Tibial nerve (tissue), 4 donors: ENCODE measurements at regions not wholly inside any gene's neighbourhood (a gene's known extent, or its start where the extent isn't known, plus 50 kb on each side); places are given as distances from the start of the nearest gene placed in this dataset.

Source experiments
- DNase-seq, 2 donors: peaks; one replicate each; pipeline ENCODE4 v3.0.0-alpha.2; 2019; ENCODE audit warnings: low spot score in 2 of 2
- H3K27ac ChIP-seq, 4 donors: fragments of 200-600 bp; sonication (generic) in 3 of 4; one replicate each; pipeline ENCODE4 v1.5.1; 2017 to 2019; ENCODE audit warnings: mild to moderate bottlenecking in 1 of 4
- H3K27me3 ChIP-seq, 2 donors: fragments of 200-600 bp; sonication (generic) in 1 of 2; one replicate each; pipeline versions ENCODE4 v1.5.1 to v1.6.0; 2017 to 2019
- H3K36me3 ChIP-seq, 3 donors: fragments of 200-600 bp; sonication (generic); one replicate each; pipeline ENCODE4 v1.5.1; 2018 to 2019
- H3K4me1 ChIP-seq, 4 donors: fragments of 200-600 bp; sonication (generic) in 3 of 4; one replicate each; pipeline ENCODE4 v1.5.1; 2017 to 2019
- H3K4me3 ChIP-seq, 4 donors: fragments of 200-600 bp; sonication (generic) in 3 of 4; one replicate each; pipeline ENCODE4 v1.5.1; 2017 to 2019; ENCODE audit warnings: mild to moderate bottlenecking in 1 of 4, moderate library complexity in 1 of 4
- H3K9me3 ChIP-seq, 4 donors: fragments of 200-600 bp; sonication (generic) in 3 of 4; one replicate each; pipeline ENCODE4 v1.5.1; 2017 to 2019
- CTCF ChIP-seq, 5 experiments: fragments of 200-600 bp in 3 of 5; fragments of 450-650 bp in 2 of 5; sonication (generic) in 3 of 5; IDR thresholded peaks; one replicate each; pipeline ENCODE4 v1.5.1; 2016 to 2019; ENCODE audit warnings: antibody characterized with exemption in 5 of 5, mild to moderate bottlenecking in 3 of 5, moderate library complexity in 2 of 5
- EP300 ChIP-seq, 2 donors: sonication (generic); formaldehyde crosslinking; IDR thresholded peaks; one replicate each; pipeline ENCODE4 v1.6.1; 2017; ENCODE audit warnings: antibody characterized with exemption in 2 of 2, mild to moderate bottlenecking in 1 of 2
- POLR2A ChIP-seq, 2 donors: fragments of 450-650 bp; IDR thresholded peaks; one replicate each; pipeline ENCODE4 v1.6.1; 2017; ENCODE audit warnings: antibody characterized with exemption in 2 of 2, mild to moderate bottlenecking in 2 of 2, moderate library complexity in 2 of 2
- WGBS, 2 donors: methylation state at CpG; one replicate each; pipeline ENCODE4 v1.1.5; 2018; 5-methylcytosine and 5-hydroxymethylcytosine counted together

- H3K4me3 ChIP-seq = no peak overlapping the region
- H3K27me3 ChIP-seq = no peaks in the 10 kb centered on the region
- no peak for DNase-seq
- peaks cover 0 to 24% (median 11%) of the 10 kb centered on the region in 4 donors for H3K4me1 ChIP-seq
- H3K27ac ChIP-seq = no peak overlapping the region
- 84 to 91% methylated on average over 3 of the region's 3 CpGs for WGBS, 2 donors
- no peaks in the 10 kb centered on the region for H3K9me3 ChIP-seq
- TF ChIP-seq EP300 (IDR thresholded peaks at IDR 0.05) = no peak
- TF ChIP-seq CTCF (IDR thresholded peaks at IDR 0.05) = no peak
- no peak for TF ChIP-seq POLR2A (IDR thresholded peaks at IDR 0.05)
- H3K36me3 ChIP-seq = no peaks in the 10 kb centered on the region
Observed at GRCh38 chr4:81564025-81564424, 92.3 kb upstream of the RASGEF1B start.

- no peaks in the 10 kb centered on the region for H3K9me3 ChIP-seq
- TF ChIP-seq CTCF (IDR thresholded peaks at IDR 0.05) (no peak), EP300 (IDR thresholded peaks at IDR 0.05) (no peak), POLR2A (IDR thresholded peaks at IDR 0.05) (no peak)
- H3K4me3 ChIP-seq = no peak overlapping the region
- H3K36me3 ChIP-seq = no peaks in the 10 kb centered on the region
- no peaks in the 10 kb centered on the region for H3K27me3 ChIP-seq
- peaks cover 0 to 24% (median 11%) of the 10 kb centered on the region in 4 donors for H3K4me1 ChIP-seq
- DNase-seq = no peak
- 81 to 85% methylated on average over 1 of the region's 1 CpG for WGBS, 2 donors
- no peak overlapping the region for H3K27ac ChIP-seq
Observed at GRCh38 chr4:81562093-81562492, 90.4 kb upstream of the RASGEF1B start.

DNA sequence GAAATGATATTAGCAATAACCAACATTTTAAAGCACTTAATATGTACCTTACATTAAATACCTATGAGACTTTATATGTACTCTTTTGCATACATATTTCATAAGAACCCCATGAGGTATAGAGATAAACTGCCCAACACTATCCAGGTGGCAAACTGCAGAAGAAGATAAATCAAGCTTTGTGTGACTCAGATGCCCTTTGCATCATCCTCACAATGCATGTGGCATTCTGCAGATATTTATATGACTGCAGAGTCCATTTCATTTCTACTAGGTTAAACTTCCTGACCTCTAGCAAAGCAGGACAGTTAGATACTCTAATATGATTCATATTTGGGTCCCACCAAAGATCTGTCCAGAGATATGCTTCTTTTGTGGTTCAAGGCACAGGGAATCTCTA lies 85.6 kb upstream of the RASGEF1B start:
- Histone ChIP-seq H3K4me1 (no peaks in the 10 kb centered on the region), H3K9me3 (no peaks in the 10 kb centered on the region), H3K27me3 (no peaks in the 10 kb centered on the region), H3K36me3 (no peaks in the 10 kb centered on the region), H3K4me3 (no peak overlapping the region), H3K27ac (no peak overlapping the region)
- no peak for TF ChIP-seq EP300 (IDR thresholded peaks at IDR 0.05)
- no peak for TF ChIP-seq CTCF (IDR thresholded peaks at IDR 0.05)
- no peak for TF ChIP-seq POLR2A (IDR thresholded peaks at IDR 0.05)
- DNase-seq = no peak

GRCh38 chr4:81555489-81555888 lies 83.8 kb upstream of the RASGEF1B start:
- Histone ChIP-seq H3K9me3 (no peaks in the 10 kb centered on the region), H3K4me3 (no peak overlapping the region), H3K27ac (no peak overlapping the region), H3K27me3 (no peaks in the 10 kb centered on the region), H3K4me1 (peaks cover 0 to 16% (median 7%) of the 10 kb centered on the region in 4 donors), H3K36me3 (no peaks in the 10 kb centered on the region)
- DNase-seq = no peak
- 21 to 22% methylated on average over 3 of the region's 3 CpGs for WGBS, 2 donors
- TF ChIP-seq POLR2A (IDR thresholded peaks at IDR 0.05) (no peak), CTCF (IDR thresholded peaks at IDR 0.05) (no peak), EP300 (IDR thresholded peaks at IDR 0.05) (no peak)

GRCh38 chr4:81552086-81552485 lies 80.4 kb upstream of the RASGEF1B start:
- DNase-seq = no peak
- Histone ChIP-seq H3K36me3 (no peaks in the 10 kb centered on the region), H3K27me3 (no peaks in the 10 kb centered on the region), H3K9me3 (no peaks in the 10 kb centered on the region), H3K4me1 (peaks cover 0 to 26% (median 7%) of the 10 kb centered on the region in 4 donors), H3K27ac (no peak overlapping the region), H3K4me3 (no peak overlapping the region)
- WGBS, 2 donors = 56 to 65% methylated on average over 1 of the region's 1 CpG
- TF ChIP-seq CTCF (IDR thresholded peaks at IDR 0.05) = no peak
- no peak for TF ChIP-seq EP300 (IDR thresholded peaks at IDR 0.05)
- no peak for TF ChIP-seq POLR2A (IDR thresholded peaks at IDR 0.05)
